Loucy (cell line): ENCODE measurements at regions not wholly inside any gene's neighbourhood (a gene's known extent, or its start where the extent isn't known, plus 50 kb on each side); places are given as distances from the start of the nearest gene placed in this dataset.
"Not testable (repeated sequence)": the region's sequence is repeated elsewhere in the genome, so short reads cannot be mapped to it uniquely, and the experiment has no call there.

Source experiments
- H2AFZ ChIP-seq: fragments of 200-600 bp; sonication (generic); 2 replicates; pipeline ENCODE4 v1.6.0; 2016; ENCODE audit warnings: antibody characterized with exemption, mild to moderate bottlenecking, low read length, moderate library complexity
- H3F3A ChIP-seq: fragments of 200-600 bp; 2 replicates; pipeline ENCODE4 v1.6.0; 2016; ENCODE audit warnings: antibody characterized with exemption, low read depth, mild to moderate bottlenecking
- H3K27me3 ChIP-seq: fragments of 200-600 bp; sonication (generic); 2 replicates; pipeline ENCODE4 v1.6.1; 2014; ENCODE audit warnings: low read length, mild to moderate bottlenecking; ENCODE audit not compliant: insufficient read depth, poor library complexity, severe bottlenecking
- H3K36me3 ChIP-seq: fragments of 200-600 bp; sonication (generic); 2 replicates; pipeline ENCODE4 v1.6.1; 2016; ENCODE audit warnings: low read length; ENCODE audit not compliant: insufficient read depth
- H3K4me1 ChIP-seq: fragments of 200-600 bp; sonication (generic); 2 replicates; pipeline ENCODE4 v1.5.1; 2014; ENCODE audit warnings: low read length, mild to moderate bottlenecking; ENCODE audit not compliant: insufficient read depth, poor library complexity, severe bottlenecking
- H3K4me2 ChIP-seq: fragments of 200-600 bp; sonication (generic); 2 replicates; pipeline ENCODE4 v1.6.0; 2014; ENCODE audit warnings: antibody characterized with exemption, low read length, low read depth, mild to moderate bottlenecking; ENCODE audit not compliant: poor library complexity, severe bottlenecking
- H3K4me3 ChIP-seq: fragments of 200-600 bp; sonication (generic); 2 replicates; pipeline ENCODE4 v1.5.1; 2014; ENCODE audit warnings: low read length, mild to moderate bottlenecking, mixed read lengths; ENCODE audit not compliant: poor library complexity, severe bottlenecking
- H3K79me2 ChIP-seq: fragments of 200-600 bp; sonication (generic); 2 replicates; pipeline ENCODE4 v1.6.1; 2014; ENCODE audit warnings: low read length; ENCODE audit not compliant: insufficient read depth
- H3K9ac ChIP-seq: fragments of 200-600 bp; sonication (generic); 2 replicates; pipeline ENCODE4 v1.6.0; 2014; ENCODE audit warnings: mild to moderate bottlenecking, low read depth, low read length, moderate library complexity; ENCODE audit not compliant: poor library complexity, severe bottlenecking
- H3K9me2 ChIP-seq: fragments of 200-600 bp; sonication (generic); replicated peaks from 2 replicates; pipeline ENCODE4 v1.6.1; 2016; ENCODE audit warnings: low read depth, low read length, mixed read lengths
- H3K9me3 ChIP-seq: fragments of 200-600 bp; sonication (generic); 2 replicates; pipeline ENCODE4 v1.6.1; 2014; ENCODE audit warnings: mild to moderate bottlenecking, antibody characterized with exemption, low read length, low read depth; ENCODE audit not compliant: insufficient read depth
- H4K20me1 ChIP-seq: fragments of 200-600 bp; sonication (generic); 2 replicates; pipeline ENCODE4 v1.6.0; 2014; ENCODE audit warnings: antibody characterized with exemption, low read length, mild to moderate bottlenecking; ENCODE audit not compliant: insufficient read depth, poor library complexity, severe bottlenecking
- CTCF ChIP-seq: fragments of 200-600 bp; sonication (generic); conservative IDR thresholded peaks from 2 replicates; pipeline ENCODE4 v1.5.1; 2014; ENCODE audit warnings: mild to moderate bottlenecking, antibody characterized with exemption, low read length
- EZH2phosphoT487 ChIP-seq: fragments of 200-600 bp; IDR thresholded peaks from 2 replicates; pipeline ENCODE4 v1.6.1; 2018; ENCODE audit warnings: antibody characterized with exemption, mild to moderate bottlenecking, moderate library complexity, borderline replicate concordance

GRCh38 chr12:74775276-74775675, 237.6 kb downstream of the ATXN7L3B start:
- H3K79me2 ChIP-seq, result no peaks in the 10 kb centered on the region
- no peak for TF ChIP-seq EZH2phosphoT487
- no peak for TF ChIP-seq CTCF
- H3F3A ChIP-seq, result no peaks in the 10 kb centered on the region
- H3K9ac ChIP-seq, result no peak overlapping the region
- H3K9me2 ChIP-seq, result no peaks in the 10 kb centered on the region
- H3K27me3 ChIP-seq, result no peaks in the 10 kb centered on the region
- no peaks in the 10 kb centered on the region for H3K4me1 ChIP-seq
- no peak overlapping the region for H3K4me3 ChIP-seq
- no peaks in the 10 kb centered on the region for H3K36me3 ChIP-seq
- H4K20me1 ChIP-seq, result no peaks in the 10 kb centered on the region
- no peak overlapping the region for H2AFZ ChIP-seq
- H3K4me2 ChIP-seq, result no peak overlapping the region
- H3K9me3 ChIP-seq, result no peaks in the 10 kb centered on the region

DNA sequence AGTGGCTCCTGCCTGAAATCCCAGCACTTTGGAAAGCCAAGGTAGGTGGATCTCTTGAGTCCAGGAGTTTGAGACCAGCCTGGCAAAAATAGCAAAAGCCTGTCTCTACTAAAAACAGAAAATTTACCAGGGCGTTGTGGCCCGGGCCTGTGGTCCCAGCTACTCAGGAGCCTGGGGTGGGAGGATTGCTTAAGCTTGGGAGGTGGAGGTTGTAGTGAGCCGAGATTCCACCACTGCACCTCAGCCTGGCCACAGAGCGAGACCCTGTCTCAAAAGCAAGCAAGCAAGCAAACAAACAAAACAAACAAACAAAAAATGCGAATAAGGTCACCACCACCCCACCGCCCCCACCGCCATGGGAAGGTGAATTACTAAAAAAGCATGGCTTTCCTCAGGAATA, 238.7 kb downstream of the ATXN7L3B start:
- Histone ChIP-seq H3K9me3 (no peaks in the 10 kb centered on the region), H3F3A (no peaks in the 10 kb centered on the region), H2AFZ (no peak overlapping the region), H3K4me2 (no peak overlapping the region), H3K4me3 (no peak overlapping the region), H3K36me3 (no peaks in the 10 kb centered on the region), H3K4me1 (no peaks in the 10 kb centered on the region), H3K27me3 (no peaks in the 10 kb centered on the region), H3K9ac (no peak overlapping the region), H4K20me1 (no peaks in the 10 kb centered on the region), H3K79me2 (no peaks in the 10 kb centered on the region), H3K9me2 (no peaks in the 10 kb centered on the region)
- no peak for TF ChIP-seq EZH2phosphoT487
- no peak for TF ChIP-seq CTCF

DNA sequence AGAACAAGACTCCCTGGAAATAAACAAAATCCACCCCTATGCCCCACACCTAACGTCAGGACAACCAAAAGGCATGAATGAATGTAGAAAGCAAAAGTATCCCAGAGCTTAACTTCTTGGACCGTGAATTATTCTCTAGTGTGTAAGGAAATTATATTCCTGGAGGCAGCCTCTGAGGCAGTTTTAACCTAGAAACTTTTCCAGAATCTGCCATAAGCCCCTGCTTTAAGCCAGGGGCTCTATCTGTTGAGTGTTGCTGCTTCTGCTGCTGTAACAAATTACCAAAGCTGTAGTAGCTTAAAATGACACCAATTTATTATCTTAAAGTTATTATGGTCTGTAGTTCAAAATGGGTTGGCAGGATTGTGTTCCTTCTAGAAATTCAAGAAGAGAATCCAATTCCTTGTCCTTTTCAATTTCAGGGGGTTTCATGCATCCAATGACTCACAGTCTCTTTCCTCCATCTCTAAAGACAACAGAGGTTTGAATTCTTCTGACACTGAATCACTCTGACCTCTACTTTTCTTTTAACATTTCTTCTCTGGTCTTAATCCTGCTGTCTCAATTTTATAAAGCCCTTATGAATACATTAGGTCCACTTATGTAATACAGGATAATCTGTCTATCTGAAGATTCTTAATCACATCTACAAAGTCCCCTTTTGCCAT, 242.7 kb downstream of the ATXN7L3B start:
- no peak overlapping the region for H3K4me2 ChIP-seq
- H3K9me3 ChIP-seq, result no peaks in the 10 kb centered on the region
- no peaks in the 10 kb centered on the region for H3K36me3 ChIP-seq
- no peak overlapping the region for H2AFZ ChIP-seq
- no peaks in the 10 kb centered on the region for H3K4me1 ChIP-seq
- no peaks in the 10 kb centered on the region for H3F3A ChIP-seq
- H3K27me3 ChIP-seq, result no peaks in the 10 kb centered on the region
- H3K4me3 ChIP-seq, result no peak overlapping the region
- no peaks in the 10 kb centered on the region for H3K9me2 ChIP-seq
- TF ChIP-seq EZH2phosphoT487 (no peak), CTCF (no peak)
- H3K9ac ChIP-seq, result no peak overlapping the region
- no peaks in the 10 kb centered on the region for H3K79me2 ChIP-seq
- no peaks in the 10 kb centered on the region for H4K20me1 ChIP-seq

DNA sequence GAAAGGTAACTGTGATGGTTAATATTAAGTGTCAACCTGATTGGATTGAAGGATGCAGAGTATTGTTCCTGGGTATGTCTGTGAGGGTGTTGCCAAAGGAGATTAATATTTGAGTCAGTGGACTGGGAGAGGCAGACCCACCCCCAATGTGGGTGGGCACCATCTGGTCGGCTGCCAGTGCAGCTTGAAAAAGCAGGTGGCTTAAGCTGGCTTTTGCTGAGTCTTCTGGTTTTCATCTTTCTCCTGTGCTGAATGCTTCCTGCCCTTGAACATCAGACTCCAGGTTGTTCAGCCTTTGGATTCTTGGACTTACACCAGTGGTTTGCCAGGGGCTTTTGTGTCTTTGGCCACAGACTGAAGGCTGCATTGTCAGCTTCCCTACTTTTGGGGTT, 243.2 kb downstream of the ATXN7L3B start:
- not testable (repeated sequence) for H3F3A ChIP-seq, H3K4me1 ChIP-seq, H3K79me2 ChIP-seq, H3K27me3 ChIP-seq, H3K4me3 ChIP-seq, H3K36me3 ChIP-seq, H4K20me1 ChIP-seq, H3K9me2 ChIP-seq, H2AFZ ChIP-seq, H3K9ac ChIP-seq, H3K4me2 ChIP-seq, H3K9me3 ChIP-seq
